Caco-2 (cell line): ENCODE measurements at regions not wholly inside any gene's neighbourhood (a gene's known extent, or its start where the extent isn't known, plus 50 kb on each side); places are given as distances from the start of the nearest gene placed in this dataset.

ENCODE experiments used
- BruUV-seq: library from RNA; stranded (reverse); fragments of 400-500 nt; replicated peaks from 2 replicates; lab custom pipeline; 2021; lab: Mats Ljungman, UMichigan
- CTCF ChIA-PET: fragments of 300-600 bp; sonication (Branson Sonifier 250); formaldehyde crosslinking; loops from one replicate; lab custom pipeline; 2022; ENCODE audit warnings: antibody characterized with exemption; lab: Charles Lee
- POLR2A ChIA-PET: fragments of 300-600 bp; sonication (Branson Sonifier 250); formaldehyde crosslinking; loops from one replicate; lab custom pipeline; 2022; ENCODE audit warnings: antibody characterized with exemption; lab: Charles Lee
- DNase-seq, 2 experiments: peaks; one replicate each; pipeline versions ENCODE4 v3.0.0 to v3.0.0-alpha.2; 2020 to 2022
- H3K27me3 ChIP-seq: replicated peaks from 2 replicates; pipeline ENCODE4 v1.6.0; 2011; ENCODE audit warnings: low read length; ENCODE audit not compliant: control insufficient read depth, insufficient read depth
- H3K36me3 ChIP-seq: 2 replicates; pipeline ENCODE4 v1.5.1; 2011; ENCODE audit warnings: low read length; ENCODE audit not compliant: control insufficient read depth, insufficient read depth
- H3K4me1 ChIP-seq: fragments of 250-450 bp; sonication (Bioruptor Pico); 2 replicates; pipeline ENCODE4 v1.5.1; 2020; ENCODE audit warnings: mild to moderate bottlenecking
- H3K4me3 ChIP-seq: 2 replicates; pipeline ENCODE4 v1.5.1; 2011; ENCODE audit warnings: low read depth, mild to moderate bottlenecking, control low read depth, low read length
- H3K9me3 ChIP-seq: fragments of 250-450 bp; sonication (Bioruptor Pico); 2 replicates; pipeline ENCODE4 v1.5.1; 2020; ENCODE audit warnings: mild to moderate bottlenecking, moderate library complexity
- H3K27ac Mint-ChIP-seq: one replicate; pipeline ENCODE4 v1.8.0; 2022; ENCODE audit warnings: mixed read lengths; ENCODE audit not compliant: unreplicated experiment
- H3K27me3 Mint-ChIP-seq: one replicate; pipeline ENCODE4 v1.8.0; 2022; ENCODE audit warnings: mixed read lengths; ENCODE audit not compliant: insufficient read depth, unreplicated experiment
- H3K36me3 Mint-ChIP-seq: one replicate; pipeline ENCODE4 v1.8.0; 2022; ENCODE audit warnings: mild to moderate bottlenecking, mixed read lengths; ENCODE audit not compliant: insufficient read depth, unreplicated experiment
- H3K4me1 Mint-ChIP-seq: one replicate; pipeline ENCODE4 v1.8.0; 2022; ENCODE audit warnings: low read depth, mixed read lengths; ENCODE audit not compliant: unreplicated experiment
- H3K4me3 Mint-ChIP-seq: one replicate; pipeline ENCODE4 v1.8.0; 2022; ENCODE audit warnings: mild to moderate bottlenecking, moderate library complexity, mixed read lengths; ENCODE audit not compliant: unreplicated experiment
- H3K9me3 Mint-ChIP-seq: one replicate; pipeline ENCODE4 v1.8.0; 2022; ENCODE audit warnings: mixed read lengths; ENCODE audit not compliant: unreplicated experiment
- CTCF ChIP-seq, 2 experiments: fragments of 200-600 bp in 1 of 2; IDR thresholded peaks; 1 replicate in 1 of 2; 2 replicates in 1 of 2; pipeline versions ENCODE4 v1.5.1 to v1.8.0; 2011 to 2022; ENCODE audit warnings: antibody characterized with exemption in 1 of 2, control low read depth in 1 of 2, inconsistent platforms in 1 of 2, low read depth in 1 of 2, low read length in 1 of 2, mild to moderate bottlenecking in 1 of 2, moderate library complexity in 1 of 2; ENCODE audit not compliant: insufficient read depth in 1 of 2, severe bottlenecking in 1 of 2, unreplicated experiment in 1 of 2
- intact Hi-C: fragments of 100-400 bp; cut with micrococcal nuclease; formaldehyde crosslinking; loops from one replicate; pipeline ENCODE4 v1.10.0; 2022; ENCODE audit not compliant: unreplicated experiment

DNA sequence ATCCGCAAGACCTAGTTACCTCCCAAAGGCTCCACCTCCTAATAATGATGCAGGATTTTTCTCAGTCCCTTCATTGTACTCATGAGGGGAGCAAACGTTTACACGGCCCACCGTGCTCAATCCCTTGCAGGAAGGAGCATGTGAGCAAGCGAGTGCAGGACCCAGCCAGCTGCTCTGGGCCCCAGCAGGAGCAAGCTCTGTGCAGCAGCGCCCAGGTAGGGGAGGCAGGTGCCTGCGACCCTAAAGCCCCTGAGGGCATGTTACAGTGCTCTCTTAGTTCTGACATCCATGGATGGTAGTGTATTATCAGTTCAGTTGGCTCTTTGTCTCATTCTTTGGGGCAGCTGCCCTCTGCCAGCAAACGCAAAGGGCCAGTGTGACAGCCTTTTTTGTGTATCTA is 143.4 kb downstream of the TBXT start:
- TF ChIP-seq CTCF (IDR thresholded peaks at IDR 0.05; ENCODE audit: insufficient read depth in 1 of 2, low read depth in 1 of 2, low read length in 1 of 2, severe bottlenecking in 1 of 2, unreplicated experiment in 1 of 2), result no peak
- no peak overlapping the region for H3K4me3 ChIP-seq
- no peak overlapping the region for H3K4me3 Mint-ChIP-seq
- POLR2A ChIA-PET, result no interaction called here
- H3K27me3 Mint-ChIP-seq, result no peaks in the 10 kb centered on the region
- CTCF ChIA-PET, result no interaction called here
- no peaks in the 10 kb centered on the region for H3K36me3 Mint-ChIP-seq
- no peaks in the 10 kb centered on the region for H3K9me3 ChIP-seq
- intact Hi-C loops, result no loop called here
- H3K4me1 ChIP-seq, result no peaks in the 10 kb centered on the region
- H3K27ac Mint-ChIP-seq, result no peak overlapping the region
- H3K4me1 Mint-ChIP-seq, result no peaks in the 10 kb centered on the region
- H3K36me3 ChIP-seq, result no peaks in the 10 kb centered on the region
- BruUV-seq, result no TSS peak
- H3K27me3 ChIP-seq, result no peaks in the 10 kb centered on the region
- no peak for DNase-seq
- H3K9me3 Mint-ChIP-seq, result no peaks in the 10 kb centered on the region

- intact Hi-C loops, result no loop called here
- Histone ChIP-seq H3K36me3 (no peaks in the 10 kb centered on the region), H3K27me3 (no peaks in the 10 kb centered on the region), H3K4me3 (no peak overlapping the region), H3K4me1 (no peaks in the 10 kb centered on the region), H3K9me3 (no peaks in the 10 kb centered on the region)
- Mint-ChIP-seq H3K9me3 (no peaks in the 10 kb centered on the region), H3K27me3 (no peaks in the 10 kb centered on the region), H3K36me3 (no peaks in the 10 kb centered on the region), H3K27ac (no peak overlapping the region), H3K4me1 (no peaks in the 10 kb centered on the region), H3K4me3 (no peak overlapping the region)
- BruUV-seq, result no TSS peak
- TF ChIP-seq CTCF (IDR thresholded peaks at IDR 0.05; ENCODE audit: insufficient read depth in 1 of 2, low read depth in 1 of 2, low read length in 1 of 2, severe bottlenecking in 1 of 2, unreplicated experiment in 1 of 2), result no peak
- DNase-seq, result no peak
- POLR2A ChIA-PET, result no interaction called here
- CTCF ChIA-PET, result no interaction called here
Observed at GRCh38 chr6:166023273-166023989, 144.2 kb downstream of the TBXT start.

DNA sequence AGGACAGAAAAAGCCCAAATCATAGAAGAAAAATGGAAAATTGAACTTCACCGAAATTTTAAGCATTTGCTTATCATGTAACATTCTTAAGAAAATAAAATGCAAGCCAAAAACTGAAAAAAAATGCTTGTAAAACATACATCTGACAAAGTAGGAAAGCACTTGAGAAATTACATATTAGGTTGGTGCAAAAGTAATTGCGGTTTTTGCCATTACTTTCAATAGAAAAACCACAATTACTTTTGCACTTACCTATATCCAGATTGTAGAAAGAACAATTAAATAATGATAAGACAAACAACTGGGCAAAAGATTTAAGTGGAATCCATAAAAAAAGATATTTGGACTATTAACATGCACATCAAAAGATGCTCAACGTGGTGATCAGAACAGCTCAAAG is 146.2 kb downstream of the TBXT start:
- peaks cover 19% of the 10 kb centered on the region for H3K9me3 Mint-ChIP-seq
- no peaks in the 10 kb centered on the region for H3K4me1 Mint-ChIP-seq
- no peak overlapping the region for H3K4me3 ChIP-seq
- H3K27me3 Mint-ChIP-seq, result no peaks in the 10 kb centered on the region
- no peaks in the 10 kb centered on the region for H3K27me3 ChIP-seq
- H3K4me1 ChIP-seq, result no peaks in the 10 kb centered on the region
- TF ChIP-seq CTCF (IDR thresholded peaks at IDR 0.05; ENCODE audit: insufficient read depth in 1 of 2, low read depth in 1 of 2, low read length in 1 of 2, severe bottlenecking in 1 of 2, unreplicated experiment in 1 of 2), result no peak
- no peak overlapping the region for H3K4me3 Mint-ChIP-seq
- CTCF ChIA-PET, result no interaction called here
- no peaks in the 10 kb centered on the region for H3K9me3 ChIP-seq
- intact Hi-C loops, result no loop called here
- H3K27ac Mint-ChIP-seq, result no peak overlapping the region
- no peaks in the 10 kb centered on the region for H3K36me3 Mint-ChIP-seq
- no peaks in the 10 kb centered on the region for H3K36me3 ChIP-seq
- no peak for DNase-seq
- BruUV-seq, result no TSS peak
- POLR2A ChIA-PET, result no interaction called here
